ENCODE measurements at regions not wholly inside any gene's neighbourhood (a gene's known extent, or its start where the extent isn't known, plus 50 kb on each side); places are given as distances from the start of the nearest gene placed in this dataset.

- DNase-seq (ENCODE audit: low read depth, low spot score): no peak
- no peak overlapping the region for H3K4me3 ChIP-seq (replicated peaks in 1 of 3; ENCODE audit: insufficient read depth in 1 of 3, low read depth in 1 of 3, low read length in 3 of 3)
- CTCF ChIA-PET: interaction anchor here (0.8 to 2.6 kb wide), 5 partner anchors 9 to 98 kb away, joined by 3 to 10 read pairs (median 5); no protein-coding TSS in a partner anchor
- no peaks in the 10 kb centered on the region for H4K20me1 ChIP-seq (replicated peaks; ENCODE audit: control insufficient read depth, extremely low read depth, insufficient read depth, low read length)
- dilution Hi-C loops (cut with MboI; ENCODE audit: extremely low pct_ligation_motif_present, low sequenced_read_pairs) (no loop called here), intact Hi-C loops (cut with micrococcal nuclease) (no loop called here)
- no peaks in the 10 kb centered on the region for H3K36me3 ChIP-seq (ENCODE audit: control insufficient read depth in 2 of 2, extremely low read depth in 1 of 2, insufficient read depth in 2 of 2, low read length in 2 of 2)
- TF ChIP-seq FOS (IDR thresholded peaks at IDR 0.05; ENCODE audit: borderline replicate concordance, insufficient read depth, low read length) (no peak), JUN (IDR thresholded peaks at IDR 0.05; ENCODE audit: borderline replicate concordance, insufficient read depth, insufficient read length, low read depth) (no peak), MYC (IDR thresholded peaks at IDR 0.05; ENCODE audit: low read depth, low read length) (no peak), POLR2AphosphoS5 (IDR thresholded peaks at IDR 0.05; ENCODE audit: insufficient read depth, low read depth, low read length) (no peak), GATA2 (IDR thresholded peaks at IDR 0.05; ENCODE audit: insufficient read depth, insufficient read length, low read depth, low read length) (no peak), POLR2A (IDR thresholded peaks at IDR 0.05; ENCODE audit: low read depth, low read length) (no peak)
- TF ChIP-seq, protein P1, sequence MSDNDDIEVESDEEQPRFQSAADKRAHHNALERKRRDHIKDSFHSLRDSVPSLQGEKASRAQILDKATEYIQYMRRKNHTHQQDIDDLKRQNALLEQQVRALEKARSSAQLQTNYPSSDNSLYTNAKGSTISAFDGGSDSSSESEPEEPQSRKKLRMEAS (IDR thresholded peaks at IDR 0.05; ENCODE audit: insufficient read depth, insufficient read length): no peak
- TF ChIP-seq, protein P2, sequence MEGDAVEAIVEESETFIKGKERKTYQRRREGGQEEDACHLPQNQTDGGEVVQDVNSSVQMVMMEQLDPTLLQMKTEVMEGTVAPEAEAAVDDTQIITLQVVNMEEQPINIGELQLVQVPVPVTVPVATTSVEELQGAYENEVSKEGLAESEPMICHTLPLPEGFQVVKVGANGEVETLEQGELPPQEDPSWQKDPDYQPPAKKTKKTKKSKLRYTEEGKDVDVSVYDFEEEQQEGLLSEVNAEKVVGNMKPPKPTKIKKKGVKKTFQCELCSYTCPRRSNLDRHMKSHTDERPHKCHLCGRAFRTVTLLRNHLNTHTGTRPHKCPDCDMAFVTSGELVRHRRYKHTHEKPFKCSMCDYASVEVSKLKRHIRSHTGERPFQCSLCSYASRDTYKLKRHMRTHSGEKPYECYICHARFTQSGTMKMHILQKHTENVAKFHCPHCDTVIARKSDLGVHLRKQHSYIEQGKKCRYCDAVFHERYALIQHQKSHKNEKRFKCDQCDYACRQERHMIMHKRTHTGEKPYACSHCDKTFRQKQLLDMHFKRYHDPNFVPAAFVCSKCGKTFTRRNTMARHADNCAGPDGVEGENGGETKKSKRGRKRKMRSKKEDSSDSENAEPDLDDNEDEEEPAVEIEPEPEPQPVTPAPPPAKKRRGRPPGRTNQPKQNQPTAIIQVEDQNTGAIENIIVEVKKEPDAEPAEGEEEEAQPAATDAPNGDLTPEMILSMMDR (IDR thresholded peaks at IDR 0.05; ENCODE audit: extremely low read depth in 1 of 2, insufficient read depth in 1 of 2, low read depth in 1 of 2, low read length in 2 of 2): no peak
- POLR2A ChIA-PET: no interaction called here
- H3K9me1 ChIP-seq (replicated peaks; ENCODE audit: control insufficient read depth, extremely low read depth, insufficient read depth, low read length): no peaks in the 10 kb centered on the region
- peaks cover 7% of the 10 kb centered on the region for H3K4me1 ChIP-seq (ENCODE audit: control insufficient read depth, extremely low read depth, insufficient read depth, low read length)
- H3K27me3 ChIP-seq (ENCODE audit: control insufficient read depth in 2 of 2, insufficient read depth in 2 of 2, low read length in 2 of 2): no peaks in the 10 kb centered on the region
- H3K9ac ChIP-seq (replicated peaks; ENCODE audit: extremely low read depth, insufficient read depth, low read length): no peak overlapping the region
- H3K79me2 ChIP-seq (ENCODE audit: control insufficient read depth, insufficient read depth, low read length): no peaks in the 10 kb centered on the region
- FAIRE-seq: no peak
- H2AFZ ChIP-seq (ENCODE audit: low read depth, low read length): no peak overlapping the region
- BruUV-seq (replicated peaks): no TSS peak
- H3K27ac ChIP-seq (ENCODE audit: insufficient read depth, low read depth, low read length): no peak overlapping the region
- no peak overlapping the region for H3K4me2 ChIP-seq (ENCODE audit: insufficient read depth, low read length)
- H3K9me3 ChIP-seq (replicated peaks; ENCODE audit: control insufficient read depth, insufficient read depth, low read length): no peaks in the 10 kb centered on the region
Observed at GRCh38 chr3:170714122-170714521, 128.2 kb upstream of the SLC7A14 start.
